Progenitor cell of endocrine pancreas (in vitro differentiated cells): ENCODE measurements at regions not wholly inside any gene's neighbourhood (a gene's known extent, or its start where the extent isn't known, plus 50 kb on each side); places are given as distances from the start of the nearest gene placed in this dataset.
A peak's percentile ranks its signal among the peaks of the same experiment; 100 is the strongest.

Source experiments
- DNase-seq: peaks from one replicate; pipeline ENCODE4 v3.0.0; 2021; ENCODE audit warnings: low spot score; ENCODE audit not compliant: unreplicated experiment
- H3K27ac Mint-ChIP-seq: 2 replicates; pipeline ENCODE4 v1.8.0; 2021; ENCODE audit warnings: mild to moderate bottlenecking, moderate library complexity, mixed read lengths
- H3K27me3 Mint-ChIP-seq: 2 replicates; pipeline ENCODE4 v1.8.0; 2021; ENCODE audit warnings: mixed read lengths
- H3K36me3 Mint-ChIP-seq: 2 replicates; pipeline ENCODE4 v1.8.0; 2022; ENCODE audit warnings: mixed read lengths; ENCODE audit not compliant: insufficient read depth
- H3K4me1 Mint-ChIP-seq: 2 replicates; pipeline ENCODE4 v1.8.0; 2021; ENCODE audit warnings: low read depth, mixed read lengths
- H3K4me3 Mint-ChIP-seq: 2 replicates; pipeline ENCODE4 v1.8.0; 2021; ENCODE audit warnings: low read depth, mild to moderate bottlenecking, moderate library complexity, mixed read lengths
- H3K9me3 Mint-ChIP-seq: 2 replicates; pipeline ENCODE4 v1.8.0; 2021; ENCODE audit warnings: low read depth, mixed read lengths
- CTCF ChIP-seq: fragments of 200-600 bp; sonication (generic); IDR thresholded peaks from one replicate; pipeline ENCODE4 v1.5.0; 2021; ENCODE audit warnings: antibody characterized with exemption, mild to moderate bottlenecking; ENCODE audit not compliant: unreplicated experiment

- Mint-ChIP-seq H3K27me3 (no peaks in the 10 kb centered on the region), H3K36me3 (peaks cover 7% of the 10 kb centered on the region), H3K4me3 (no peak overlapping the region), H3K4me1 (peaks cover 40% of the 10 kb centered on the region), H3K27ac (peak overlapping the region; percentile 86), H3K9me3 (peaks cover 13% of the 10 kb centered on the region)
- TF ChIP-seq CTCF, result no peak
- DNase-seq, result no peak
These were observed 157.6 kb upstream of the OLIG3 start for GRCh38 chr6:137651591-137652335.

GRCh38 chr6:137652961-137653705 lies 158.9 kb upstream of the OLIG3 start:
- peaks cover 41% of the 10 kb centered on the region for H3K4me1 Mint-ChIP-seq
- no peaks in the 10 kb centered on the region for H3K27me3 Mint-ChIP-seq
- no peak overlapping the region for H3K4me3 Mint-ChIP-seq
- TF ChIP-seq CTCF, result no peak
- H3K36me3 Mint-ChIP-seq, result peaks cover 7% of the 10 kb centered on the region
- DNase-seq, result no peak
- no peak overlapping the region for H3K27ac Mint-ChIP-seq
- H3K9me3 Mint-ChIP-seq, result peaks cover 21% of the 10 kb centered on the region

GRCh38 chr6:137653706-137654059 lies 159.5 kb upstream of the OLIG3 start:
- no peak for TF ChIP-seq CTCF
- peaks cover 25% of the 10 kb centered on the region for H3K9me3 Mint-ChIP-seq
- no peak overlapping the region for H3K27ac Mint-ChIP-seq
- no peak for DNase-seq
- peaks cover 11% of the 10 kb centered on the region for H3K36me3 Mint-ChIP-seq
- no peaks in the 10 kb centered on the region for H3K27me3 Mint-ChIP-seq
- peaks cover 39% of the 10 kb centered on the region for H3K4me1 Mint-ChIP-seq
- no peak overlapping the region for H3K4me3 Mint-ChIP-seq

- H3K4me1 Mint-ChIP-seq, result peaks cover 41% of the 10 kb centered on the region
- H3K27me3 Mint-ChIP-seq, result no peaks in the 10 kb centered on the region
- no peak for TF ChIP-seq CTCF
- no peak overlapping the region for H3K27ac Mint-ChIP-seq
- peaks cover 25% of the 10 kb centered on the region for H3K9me3 Mint-ChIP-seq
- peaks cover 11% of the 10 kb centered on the region for H3K36me3 Mint-ChIP-seq
- no peak for DNase-seq
- H3K4me3 Mint-ChIP-seq, result no peak overlapping the region
These were observed 160.3 kb upstream of the OLIG3 start for GRCh38 chr6:137654365-137654981.

- Mint-ChIP-seq H3K4me3 (no peak overlapping the region), H3K36me3 (peaks cover 11% of the 10 kb centered on the region), H3K9me3 (peaks cover 25% of the 10 kb centered on the region), H3K27me3 (no peaks in the 10 kb centered on the region), H3K4me1 (peaks cover 43% of the 10 kb centered on the region), H3K27ac (no peak overlapping the region)
- no peak for TF ChIP-seq CTCF
- no peak for DNase-seq
These were observed 161.1 kb upstream of the OLIG3 start for GRCh38 chr6:137655291-137655690.
